UCSD-AML1 (cell line): ENCODE measurements at regions not wholly inside any gene's neighbourhood (a gene's known extent, or its start where the extent isn't known, plus 50 kb on each side); places are given as distances from the start of the nearest gene placed in this dataset.
"Not testable (repeated sequence)": the region's sequence is repeated elsewhere in the genome, so short reads cannot be mapped to it uniquely, and the experiment has no call there.

Experiments used
- DNase-seq: peaks from one replicate; lab custom pipeline; 2025; ENCODE audit not compliant: unreplicated experiment; lab: John Stamatoyannopoulos, UW

- DNase-seq: no peak
Measured at GRCh38 chr7:16369855-16370254, 51.5 kb downstream of the CRPPA start.

GRCh38 chr7:16369309-16369708 is 52.0 kb downstream of the CRPPA start:
- DNase-seq: not testable (repeated sequence)

DNA sequence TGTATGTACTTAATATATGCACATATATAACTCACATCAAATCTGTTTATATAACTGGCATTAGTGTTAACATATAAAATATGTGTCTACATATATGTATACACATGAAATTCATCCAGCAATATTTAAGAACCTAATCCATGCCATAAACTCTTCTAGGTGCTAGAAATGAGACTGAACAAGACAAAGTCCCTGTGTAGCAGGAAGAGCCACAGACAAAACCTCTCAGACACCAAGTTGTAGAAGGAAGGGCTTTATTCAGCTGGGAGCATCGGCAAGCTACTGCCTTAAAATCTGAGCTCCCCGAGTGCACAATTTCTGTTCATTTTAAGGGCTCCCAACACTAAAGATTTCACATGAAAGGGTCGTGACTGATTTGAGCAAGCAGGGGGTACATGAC is 52.5 kb downstream of the CRPPA start:
- no peak for DNase-seq

DNA sequence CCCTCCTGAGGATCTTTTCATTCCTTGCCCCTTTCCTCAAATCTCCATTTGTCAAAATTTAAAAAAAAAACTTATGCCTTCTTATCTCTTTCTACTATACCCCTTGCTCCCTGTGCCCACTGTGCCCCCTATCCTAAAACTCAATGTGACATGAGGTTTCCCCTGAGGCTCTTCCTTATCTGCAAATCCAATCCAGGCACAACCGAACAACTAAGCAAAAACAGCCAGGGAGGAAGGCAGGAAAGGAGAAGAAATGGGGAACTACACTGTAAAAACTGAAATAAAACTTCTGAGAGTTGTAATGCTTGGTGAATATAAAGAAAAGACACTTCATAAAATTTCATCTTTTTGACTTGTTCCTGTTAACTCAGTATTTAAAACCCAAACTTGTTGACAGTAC is 54.2 kb downstream of the CRPPA start:
- DNase-seq: no peak

GRCh38 chr7:16365952-16366351 is 55.4 kb downstream of the CRPPA start:
- DNase-seq: no peak

GRCh38 chr7:16365177-16365576 is 56.2 kb downstream of the CRPPA start:
- DNase-seq: no peak

- no peak for DNase-seq
Measured at GRCh38 chr7:16359216-16359615, 62.1 kb downstream of the CRPPA start.

GRCh38 chr7:16357921-16358320 is 63.4 kb downstream of the CRPPA start:
- DNase-seq: no peak

DNA sequence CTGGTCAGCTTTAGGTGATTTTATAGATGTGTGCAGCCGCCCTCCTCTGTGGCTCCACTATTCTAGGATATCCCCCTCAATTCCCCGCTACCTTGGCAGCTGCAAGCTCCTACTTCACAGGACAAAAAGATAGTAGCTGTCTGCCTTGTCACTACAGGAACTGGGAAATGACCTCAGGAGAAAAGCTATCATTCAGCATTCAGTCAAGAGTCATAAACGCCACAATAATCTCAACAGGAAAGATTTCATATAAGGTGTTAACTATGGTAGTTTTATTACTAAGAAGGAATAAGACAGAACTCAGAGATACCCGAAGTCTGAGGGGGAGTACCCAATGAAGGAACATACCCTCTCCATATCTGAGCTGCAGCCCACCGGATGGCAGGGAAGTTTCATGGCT is 63.9 kb downstream of the CRPPA start:
- no peak for DNase-seq

DNA sequence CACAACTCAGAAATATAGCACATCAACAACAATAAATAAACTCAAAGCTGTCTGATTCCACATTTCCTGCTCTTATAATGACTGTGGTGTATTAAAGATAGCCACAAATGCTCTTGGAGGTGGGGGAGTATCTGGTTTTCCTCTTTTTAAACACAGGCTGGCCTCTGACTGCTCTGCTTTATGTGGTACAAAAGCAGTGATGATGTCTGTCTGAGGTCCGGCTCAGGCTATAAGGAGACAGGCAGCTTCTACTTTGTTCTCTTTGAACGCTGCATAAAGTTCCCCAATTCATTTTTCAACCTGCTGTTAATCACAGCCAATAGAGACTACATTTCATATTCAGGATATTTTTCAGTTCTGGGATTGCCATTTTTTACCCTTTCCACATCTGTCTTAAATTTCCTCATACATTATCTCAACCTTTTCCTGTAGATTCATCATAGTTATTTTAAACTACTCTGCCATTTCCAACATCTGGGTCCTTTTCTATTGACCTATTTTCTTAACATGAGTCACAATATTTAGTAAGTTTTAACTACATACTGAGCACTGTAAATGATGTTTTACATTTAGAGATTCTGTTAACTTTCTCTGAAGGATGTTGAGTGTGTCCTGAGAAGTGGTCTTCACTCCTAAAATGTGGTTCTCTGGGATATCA is 64.9 kb downstream of the CRPPA start:
- DNase-seq: no peak

GRCh38 chr7:16354573-16354972 is 66.8 kb downstream of the CRPPA start:
- DNase-seq: no peak

DNA sequence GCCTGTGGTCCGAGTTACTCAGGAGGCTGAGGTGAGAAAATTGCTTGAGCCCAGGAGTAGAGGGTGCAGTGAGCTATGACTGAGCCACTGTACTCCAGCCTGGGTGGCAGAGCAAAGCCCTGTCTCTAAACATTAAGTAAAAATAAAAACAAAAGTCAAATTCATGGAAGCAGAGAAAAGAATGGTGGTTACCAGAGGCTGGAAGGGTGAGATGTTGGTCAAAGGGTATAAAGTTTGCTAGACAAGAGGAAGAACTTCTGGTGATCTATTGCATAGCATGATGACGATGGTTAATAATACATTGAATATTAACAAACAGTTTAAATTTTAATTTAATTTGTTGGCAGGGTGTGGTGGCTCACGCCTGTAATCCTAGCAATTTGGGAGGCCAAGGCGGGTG is 68.1 kb downstream of the CRPPA start:
- DNase-seq: no peak

DNA sequence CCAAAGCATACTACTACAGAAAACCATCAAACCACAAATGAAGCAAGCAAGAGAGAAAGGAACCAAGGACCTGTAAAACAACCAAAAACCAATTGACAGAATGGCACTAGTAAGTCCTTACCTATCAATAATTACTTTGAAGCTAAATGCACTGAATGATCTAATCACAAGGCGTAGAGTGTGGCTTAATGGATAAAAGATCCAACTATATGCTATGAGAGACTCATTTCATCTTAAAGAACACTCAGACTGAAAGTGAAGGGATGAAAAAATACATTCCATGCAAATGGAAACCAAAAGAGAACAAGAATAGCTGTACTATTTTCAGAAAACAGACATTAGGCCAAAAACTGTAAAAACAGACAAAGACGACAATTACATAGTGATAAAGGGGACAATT is 70.7 kb downstream of the CRPPA start:
- DNase-seq: no peak

GRCh38 chr7:16348251-16348650 is 73.1 kb downstream of the CRPPA start:
- no peak for DNase-seq

DNA sequence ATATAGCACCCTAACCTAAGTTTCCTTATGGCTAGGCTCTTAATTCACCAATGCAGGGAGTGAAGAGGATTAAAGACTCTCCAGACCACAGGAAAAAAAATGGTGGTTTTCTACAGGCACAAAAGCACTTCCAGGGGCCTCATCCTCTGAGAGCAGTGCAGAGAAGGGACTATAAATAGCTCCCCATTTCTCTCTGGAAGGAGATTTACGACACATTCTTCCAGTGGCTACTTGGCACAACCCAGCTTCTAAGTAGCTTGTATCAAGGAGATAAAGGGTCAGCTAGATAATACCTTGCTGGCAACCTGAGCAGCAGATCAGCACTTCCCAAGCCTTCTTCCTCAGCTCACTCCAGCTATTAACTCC is 73.5 kb downstream of the CRPPA start:
- DNase-seq: no peak

- DNase-seq: no peak
Measured at GRCh38 chr7:16347066-16347826, 74.1 kb downstream of the CRPPA start.

DNA sequence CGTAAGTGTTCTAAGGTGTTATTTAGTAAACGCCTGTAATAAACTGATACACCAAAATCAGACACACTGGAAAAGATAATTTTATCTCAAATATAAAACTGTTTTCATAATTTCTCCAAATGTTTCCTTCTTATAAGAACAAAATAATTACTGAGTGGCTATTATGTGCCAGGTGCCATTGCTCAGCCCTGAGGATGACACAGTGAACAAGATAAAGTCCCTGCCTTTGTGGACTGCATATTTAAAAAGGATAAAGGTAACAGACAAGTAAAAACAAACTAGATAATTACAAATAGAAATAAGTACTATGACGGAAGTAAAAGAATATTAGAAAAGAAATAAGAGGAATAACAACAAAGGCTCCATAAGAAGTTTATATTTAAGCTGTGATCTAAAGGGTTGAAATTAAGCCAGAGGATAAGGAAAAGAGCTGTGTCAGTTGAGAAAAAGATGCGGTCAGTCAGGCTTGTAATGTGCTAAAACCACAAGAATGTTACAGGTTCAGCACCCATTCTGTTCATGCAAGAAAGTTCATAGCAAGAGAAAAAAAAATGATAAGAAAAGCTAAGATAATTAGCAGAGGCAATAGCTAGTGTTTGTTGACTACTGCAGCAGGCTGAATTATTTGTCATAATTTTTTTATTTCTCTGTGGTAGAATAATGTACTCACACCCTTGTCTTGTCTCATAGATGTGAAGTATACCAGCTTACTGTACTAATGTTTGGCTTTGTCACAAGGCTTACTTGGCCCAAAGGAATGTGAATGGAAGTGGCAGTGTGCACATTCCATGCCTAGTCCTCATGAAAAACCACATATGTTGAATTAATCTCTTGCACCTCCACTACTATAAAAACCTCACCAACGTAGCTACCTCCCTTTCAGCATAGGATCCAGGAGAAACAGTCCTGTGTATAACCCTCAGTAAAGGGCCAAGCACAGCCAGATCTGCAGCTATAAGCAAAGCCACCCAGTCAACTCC is 75.1 kb downstream of the CRPPA start:
- no peak for DNase-seq

- no peak for DNase-seq
Measured at GRCh38 chr7:16344927-16345326, 76.4 kb downstream of the CRPPA start.

- DNase-seq: no peak
Measured at GRCh38 chr7:16343612-16344011, 77.7 kb downstream of the CRPPA start.

DNA sequence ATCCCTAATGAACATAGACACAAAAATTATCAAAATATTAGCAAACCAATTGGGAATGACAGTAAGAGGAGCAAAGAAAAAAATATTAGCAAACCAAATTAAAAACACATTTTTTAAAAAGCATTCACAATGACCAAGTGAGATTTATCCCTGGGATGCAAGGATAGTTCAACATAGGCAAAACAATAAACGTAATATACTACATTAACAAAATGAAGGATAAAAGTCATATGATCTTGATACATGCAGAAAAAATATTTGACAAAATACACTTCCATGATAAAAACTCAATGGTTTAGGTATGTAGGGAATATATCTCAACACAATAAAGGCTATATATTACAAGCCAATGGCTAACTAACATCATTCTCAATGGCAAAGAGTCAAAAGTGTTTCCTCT is 83.3 kb downstream of the CRPPA start:
- DNase-seq: no peak

DNA sequence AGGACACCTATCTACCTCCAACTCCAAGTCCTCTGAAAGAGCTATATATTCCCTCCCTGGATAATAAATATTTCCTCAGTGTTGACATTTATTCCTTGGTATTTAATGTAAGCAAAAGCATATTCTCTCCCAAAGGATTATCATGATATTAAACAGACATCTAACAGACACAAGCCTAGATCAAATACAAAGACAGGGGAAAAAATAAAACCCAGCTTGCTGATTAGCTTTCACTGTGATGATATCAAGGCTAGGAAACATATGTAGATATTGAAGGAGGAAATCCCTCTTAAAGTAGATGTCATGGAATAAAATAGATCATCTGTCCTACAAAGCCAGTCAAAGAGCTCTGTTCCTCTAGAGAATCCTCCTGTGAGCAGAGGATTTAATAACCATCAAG is 95.2 kb downstream of the CRPPA start:
- DNase-seq: no peak

GRCh38 chr7:16323313-16323712 is 98.0 kb downstream of the CRPPA start:
- no peak for DNase-seq
